SK-N-MC (cell line): ENCODE measurements at regions not wholly inside any gene's neighbourhood (a gene's known extent, or its start where the extent isn't known, plus 50 kb on each side); places are given as distances from the start of the nearest gene placed in this dataset.
"Not testable (repeated sequence)": the region's sequence is repeated elsewhere in the genome, so short reads cannot be mapped to it uniquely, and the experiment has no call there.

Experiments
- DNase-seq: peaks from one replicate; pipeline ENCODE4 v3.0.0-alpha.2; 2011; ENCODE audit warnings: low read depth, low spot score
- H3K27ac ChIP-seq: fragments of 200-600 bp; sonication (generic); 2 replicates; pipeline ENCODE4 v1.5.1; 2016; ENCODE audit warnings: mixed run types
- H3K36me3 ChIP-seq: fragments of 200-600 bp; sonication (generic); 2 replicates; pipeline ENCODE4 v1.6.1; 2017; ENCODE audit warnings: antibody characterized with exemption, low read length, mixed read lengths; ENCODE audit not compliant: insufficient read depth
- H3K4me3 ChIP-seq: fragments of 200-600 bp; sonication (generic); 2 replicates; pipeline ENCODE4 v1.5.1; 2016
- H3K9ac ChIP-seq: fragments of 200-600 bp; sonication (generic); 2 replicates; pipeline ENCODE4 v1.8.0; 2017; ENCODE audit warnings: mixed run types, mixed read lengths; ENCODE audit not compliant: insufficient read length
- H3K9me3 ChIP-seq: fragments of 200-600 bp; sonication (generic); 2 replicates; pipeline ENCODE4 v1.6.1; 2017; ENCODE audit warnings: low read depth, mild to moderate bottlenecking, antibody characterized with exemption, low read length, moderate library complexity, mixed read lengths
- EZH2 ChIP-seq: fragments of 200-600 bp; sonication (generic); IDR thresholded peaks from one replicate; pipeline ENCODE4 v1.6.1; 2017; ENCODE audit warnings: antibody characterized with exemption
- FOXP2 ChIP-seq: optimal IDR thresholded peaks from 2 replicates; pipeline ENCODE3; 2011; ENCODE audit warnings: mild to moderate bottlenecking, moderate library complexity; ENCODE audit not compliant: insufficient read depth; ENCODE audit errors: extremely low read length, control extremely low read depth
- POLR2AphosphoS5 ChIP-seq: IDR thresholded peaks from 2 replicates; pipeline ENCODE4 v1.6.1; 2012; ENCODE audit warnings: mild to moderate bottlenecking, low read depth, low read length, borderline replicate concordance

- no peaks in the 10 kb centered on the region for H3K9me3 ChIP-seq
- TF ChIP-seq POLR2AphosphoS5 (no peak), FOXP2 (no peak), EZH2 (no peak)
- no peak overlapping the region for H3K9ac ChIP-seq
- no peak overlapping the region for H3K27ac ChIP-seq
- H3K4me3 ChIP-seq, result no peak overlapping the region
- no peak for DNase-seq
- no peaks in the 10 kb centered on the region for H3K36me3 ChIP-seq
Measured at GRCh38 chr5:82984786-82985735, 92.1 kb downstream of the TMEM167A start.

GRCh38 chr5:82982846-82983245, 94.3 kb downstream of the TMEM167A start:
- Histone ChIP-seq H3K9ac (no peak overlapping the region), H3K9me3 (no peaks in the 10 kb centered on the region), H3K36me3 (no peaks in the 10 kb centered on the region), H3K27ac (no peak overlapping the region), H3K4me3 (no peak overlapping the region)
- TF ChIP-seq FOXP2 (no peak), POLR2AphosphoS5 (no peak), EZH2 (no peak)
- no peak for DNase-seq

- not testable (repeated sequence) for H3K27ac ChIP-seq, H3K36me3 ChIP-seq, DNase-seq, H3K4me3 ChIP-seq, H3K9me3 ChIP-seq, H3K9ac ChIP-seq
Measured at GRCh38 chr5:82976887-82977286, 100.3 kb downstream of the TMEM167A start.

GRCh38 chr5:82975812-82976211, 101.4 kb downstream of the TMEM167A start:
- Histone ChIP-seq H3K4me3 (no peak overlapping the region), H3K9me3 (peaks cover 7% of the 10 kb centered on the region; the same call in 1 of the 2 replicates), H3K27ac (no peak overlapping the region), H3K36me3 (no peaks in the 10 kb centered on the region), H3K9ac (no peak overlapping the region)
- TF ChIP-seq EZH2, result no peak
- no peak for TF ChIP-seq FOXP2
- no peak for TF ChIP-seq POLR2AphosphoS5
- DNase-seq, result no peak

- DNase-seq, result no peak
- no peak overlapping the region for H3K9ac ChIP-seq
- peaks cover 7% of the 10 kb centered on the region; the same call in 1 of the 2 replicates for H3K9me3 ChIP-seq
- H3K36me3 ChIP-seq, result no peaks in the 10 kb centered on the region
- H3K27ac ChIP-seq, result no peak overlapping the region
- TF ChIP-seq POLR2AphosphoS5, result no peak
- TF ChIP-seq FOXP2, result no peak
- no peak for TF ChIP-seq EZH2
- H3K4me3 ChIP-seq, result no peak overlapping the region
Measured at GRCh38 chr5:82975396-82975795, 101.8 kb downstream of the TMEM167A start.

GRCh38 chr5:82974346-82974745, 102.8 kb downstream of the TMEM167A start:
- H3K9ac ChIP-seq, DNase-seq, H3K9me3 ChIP-seq, H3K27ac ChIP-seq, H3K4me3 ChIP-seq, H3K36me3 ChIP-seq: not testable (repeated sequence)

- Histone ChIP-seq H3K9ac (no peak overlapping the region), H3K27ac (no peak overlapping the region), H3K4me3 (no peak overlapping the region), H3K9me3 (peaks cover 7% of the 10 kb centered on the region; the same call in 1 of the 2 replicates), H3K36me3 (no peaks in the 10 kb centered on the region)
- no peak for TF ChIP-seq EZH2
- no peak for TF ChIP-seq POLR2AphosphoS5
- TF ChIP-seq FOXP2, result no peak
- no peak for DNase-seq
Measured at GRCh38 chr5:82971901-82972300, 105.3 kb downstream of the TMEM167A start.

GRCh38 chr5:82971034-82971806, 106.0 kb downstream of the TMEM167A start:
- not testable (repeated sequence) for H3K36me3 ChIP-seq, H3K27ac ChIP-seq, H3K9ac ChIP-seq, H3K4me3 ChIP-seq, DNase-seq, H3K9me3 ChIP-seq

GRCh38 chr5:82969221-82969976, 107.8 kb downstream of the TMEM167A start:
- H3K36me3 ChIP-seq, H3K4me3 ChIP-seq, H3K9me3 ChIP-seq, H3K9ac ChIP-seq, DNase-seq, H3K27ac ChIP-seq: not testable (repeated sequence)
